RWPE2 (cell line): ENCODE measurements at regions not wholly inside any gene's neighbourhood (a gene's known extent, or its start where the extent isn't known, plus 50 kb on each side); places are given as distances from the start of the nearest gene placed in this dataset.
A peak's percentile ranks its signal among the peaks of the same experiment; 100 is the strongest.

Experiments used
- ATAC-seq: fragments of 200-7000 bp; cut with Tn5 transposase; 3 replicates; pipeline ENCODE4 v1.9.1; 2021; ENCODE audit warnings: low read depth
- DNase-seq: peaks from one replicate; pipeline ENCODE4 v3.0.0-alpha.2; 2020; ENCODE audit warnings: low spot score
- H3K27ac ChIP-seq: fragments of 450-650 bp; 2 replicates; pipeline ENCODE4 v1.5.1; 2017; ENCODE audit warnings: mild to moderate bottlenecking; ENCODE audit not compliant: poor library complexity, severe bottlenecking
- H3K27me3 ChIP-seq: fragments of 250-450 bp; sonication (Bioruptor Pico); 2 replicates; pipeline ENCODE4 v1.5.1; 2021; ENCODE audit warnings: mild to moderate bottlenecking, moderate library complexity; ENCODE audit not compliant: insufficient read depth, poor library complexity, severe bottlenecking
- H3K36me3 ChIP-seq: fragments of 250-450 bp; sonication (Bioruptor Pico); 2 replicates; pipeline ENCODE4 v1.5.1; 2020; ENCODE audit warnings: low read depth, mild to moderate bottlenecking, moderate library complexity
- H3K4me1 ChIP-seq: fragments of 250-450 bp; sonication (Bioruptor Pico); 2 replicates; pipeline ENCODE4 v1.5.1; 2021; ENCODE audit warnings: mild to moderate bottlenecking, moderate library complexity; ENCODE audit not compliant: insufficient read depth, poor library complexity, severe bottlenecking
- H3K4me3 ChIP-seq: fragments of 250-450 bp; sonication (Bioruptor Pico); 2 replicates; pipeline ENCODE4 v1.5.1; 2021; ENCODE audit warnings: mild to moderate bottlenecking, moderate library complexity; ENCODE audit not compliant: severe bottlenecking
- H3K9me3 ChIP-seq: fragments of 250-450 bp; sonication (Bioruptor Pico); 2 replicates; pipeline ENCODE4 v1.5.1; 2021; ENCODE audit warnings: mild to moderate bottlenecking, moderate library complexity; ENCODE audit not compliant: severe bottlenecking
- TF ChIP-seq, protein P1 (sequence below): fragments of 450-650 bp; IDR thresholded peaks from one replicate; pipeline ENCODE4 v1.5.1; 2017; ENCODE audit warnings: mild to moderate bottlenecking, moderate library complexity; ENCODE audit not compliant: poor library complexity, severe bottlenecking

DNA sequence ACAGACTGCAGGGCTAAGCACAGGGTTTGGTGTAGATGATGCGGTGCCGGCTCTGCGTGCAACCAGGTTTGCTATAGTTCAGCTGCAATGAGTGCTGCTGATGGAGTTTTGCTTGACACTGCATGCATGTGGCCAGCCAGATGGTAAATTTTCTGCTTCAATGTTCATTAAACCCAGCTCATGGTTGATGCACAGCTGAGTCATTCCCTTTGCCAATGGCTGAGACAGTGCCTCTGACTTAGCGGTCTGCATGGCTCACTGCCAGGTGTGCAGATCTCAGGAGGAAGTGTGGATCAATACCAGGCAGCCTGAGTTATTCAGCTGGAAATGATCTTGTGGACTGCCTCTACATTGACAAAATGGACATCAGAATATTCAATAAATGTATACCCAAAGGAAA is 172.7 kb upstream of the ZP4 start:
- no peaks in the 10 kb centered on the region for H3K27me3 ChIP-seq
- peak; percentile 86 for DNase-seq
- H3K27ac ChIP-seq = peak overlapping the region; percentile 83
- ATAC-seq = peak; percentile 89
- no peaks in the 10 kb centered on the region for H3K36me3 ChIP-seq
- H3K4me1 ChIP-seq = peaks cover 27% of the 10 kb centered on the region
- TF ChIP-seq, protein P1, sequence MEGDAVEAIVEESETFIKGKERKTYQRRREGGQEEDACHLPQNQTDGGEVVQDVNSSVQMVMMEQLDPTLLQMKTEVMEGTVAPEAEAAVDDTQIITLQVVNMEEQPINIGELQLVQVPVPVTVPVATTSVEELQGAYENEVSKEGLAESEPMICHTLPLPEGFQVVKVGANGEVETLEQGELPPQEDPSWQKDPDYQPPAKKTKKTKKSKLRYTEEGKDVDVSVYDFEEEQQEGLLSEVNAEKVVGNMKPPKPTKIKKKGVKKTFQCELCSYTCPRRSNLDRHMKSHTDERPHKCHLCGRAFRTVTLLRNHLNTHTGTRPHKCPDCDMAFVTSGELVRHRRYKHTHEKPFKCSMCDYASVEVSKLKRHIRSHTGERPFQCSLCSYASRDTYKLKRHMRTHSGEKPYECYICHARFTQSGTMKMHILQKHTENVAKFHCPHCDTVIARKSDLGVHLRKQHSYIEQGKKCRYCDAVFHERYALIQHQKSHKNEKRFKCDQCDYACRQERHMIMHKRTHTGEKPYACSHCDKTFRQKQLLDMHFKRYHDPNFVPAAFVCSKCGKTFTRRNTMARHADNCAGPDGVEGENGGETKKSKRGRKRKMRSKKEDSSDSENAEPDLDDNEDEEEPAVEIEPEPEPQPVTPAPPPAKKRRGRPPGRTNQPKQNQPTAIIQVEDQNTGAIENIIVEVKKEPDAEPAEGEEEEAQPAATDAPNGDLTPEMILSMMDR = no peak
- no peaks in the 10 kb centered on the region for H3K9me3 ChIP-seq
- no peak overlapping the region for H3K4me3 ChIP-seq

DNA sequence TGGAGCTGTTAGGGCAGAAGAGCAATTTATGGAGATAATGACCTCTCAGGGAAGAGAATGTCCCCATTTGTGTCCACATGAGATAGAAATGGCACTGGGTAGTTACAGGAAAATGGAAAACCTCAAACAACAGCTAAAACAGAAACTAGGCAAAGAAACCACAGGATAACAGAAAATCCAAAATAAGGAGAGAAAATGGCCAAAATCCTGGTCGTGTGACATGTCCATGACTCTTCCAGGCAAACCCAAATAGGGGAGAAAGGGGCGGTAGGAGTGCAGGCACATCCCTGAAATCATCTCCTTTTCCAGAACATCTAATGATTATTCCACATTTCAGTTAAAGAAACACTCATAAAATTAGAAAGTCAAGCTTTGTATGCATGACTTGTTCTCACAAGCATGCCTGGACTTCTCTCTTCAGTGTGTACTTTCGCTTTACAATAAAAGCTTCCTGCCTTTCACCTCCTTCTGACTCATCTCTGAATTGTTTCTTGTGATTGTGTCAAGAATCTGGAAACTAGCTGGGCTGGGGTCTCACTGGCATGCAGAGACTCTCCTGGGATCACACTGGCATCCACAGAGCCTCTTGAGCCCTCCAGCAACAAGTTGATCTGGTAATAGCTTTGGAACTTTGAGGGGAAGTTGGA is 171.4 kb upstream of the ZP4 start:
- H3K4me3 ChIP-seq = no peak overlapping the region
- no peak for DNase-seq
- TF ChIP-seq, protein P1 = no peak

DNA sequence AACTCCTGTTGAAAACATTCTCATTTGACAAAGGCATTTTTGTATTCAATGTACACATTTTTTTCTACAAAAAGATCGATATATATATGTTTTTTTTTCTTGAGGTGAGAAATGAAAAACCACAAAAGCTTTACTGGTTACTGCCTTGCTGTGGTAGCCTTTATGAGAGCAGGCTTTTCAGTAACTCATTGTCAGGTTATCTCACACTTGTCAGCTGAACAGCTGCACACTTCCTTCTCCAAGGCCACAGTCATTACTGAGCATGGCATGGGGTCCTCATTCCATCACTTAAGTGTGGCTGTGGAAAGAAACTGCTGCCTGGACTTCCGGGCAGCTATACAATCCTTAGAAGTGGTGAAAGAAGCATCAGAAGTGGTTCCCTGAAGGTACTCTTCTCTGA is 169.3 kb upstream of the ZP4 start:
- H3K4me1 ChIP-seq = peaks cover 27% of the 10 kb centered on the region
- H3K9me3 ChIP-seq = no peaks in the 10 kb centered on the region
- DNase-seq = no peak
- no peak overlapping the region for H3K4me3 ChIP-seq
- TF ChIP-seq, protein P1 = no peak
- no peak for ATAC-seq
- H3K27ac ChIP-seq = no peak overlapping the region
- H3K27me3 ChIP-seq = no peaks in the 10 kb centered on the region
- H3K36me3 ChIP-seq = no peaks in the 10 kb centered on the region

More for the DNA sequence above, 171.4 kb upstream of the ZP4 start:
- ATAC-seq = peak; percentile 80
- no peaks in the 10 kb centered on the region for H3K9me3 ChIP-seq
- peak overlapping the region; percentile 83 for H3K27ac ChIP-seq
- H3K36me3 ChIP-seq = no peaks in the 10 kb centered on the region
- peaks cover 27% of the 10 kb centered on the region for H3K4me1 ChIP-seq
- H3K27me3 ChIP-seq = no peaks in the 10 kb centered on the region

DNA sequence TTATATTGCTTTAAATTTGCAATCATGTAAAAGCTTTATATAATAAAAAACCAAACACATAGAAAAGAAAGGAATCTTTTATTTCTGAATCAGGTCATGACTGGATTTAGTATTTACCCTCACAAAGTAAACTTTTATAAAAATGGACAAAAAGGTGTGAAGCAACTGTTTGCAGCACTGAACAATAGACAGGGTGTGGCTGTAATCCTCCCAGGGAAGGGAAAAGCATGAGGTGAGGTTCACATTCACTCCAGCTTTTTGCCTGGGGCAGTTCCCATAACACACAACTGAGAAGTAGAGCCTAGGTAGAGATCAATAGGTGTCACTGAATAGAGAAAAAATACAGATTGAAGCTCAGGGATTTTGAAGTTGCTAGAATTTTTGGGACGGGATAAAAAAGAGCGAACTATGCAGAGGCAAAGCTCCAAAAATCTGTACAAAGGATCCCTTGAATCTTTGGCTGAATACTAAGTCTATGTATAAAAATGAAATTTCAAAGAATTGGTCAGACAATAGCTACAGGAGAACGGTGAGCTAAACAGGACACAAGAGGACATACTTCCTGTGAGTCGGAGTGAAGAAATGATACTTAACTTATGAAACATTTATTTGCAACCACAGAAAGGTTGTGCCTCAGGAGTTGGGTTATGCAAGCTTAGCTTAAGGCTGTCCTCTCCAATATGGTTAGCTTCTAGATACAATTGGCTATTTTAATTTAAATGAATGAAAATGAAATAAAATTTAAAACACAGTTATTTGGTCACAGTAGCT is 162.0 kb upstream of the ZP4 start:
- Histone ChIP-seq H3K9me3 (no peaks in the 10 kb centered on the region), H3K27ac (peak overlapping the region; percentile 23), H3K4me1 (peaks cover 19% of the 10 kb centered on the region), H3K4me3 (no peak overlapping the region), H3K27me3 (no peaks in the 10 kb centered on the region), H3K36me3 (no peaks in the 10 kb centered on the region)
- peak; percentile 85 for ATAC-seq
- no peak for DNase-seq
- TF ChIP-seq, protein P1 = no peak

DNA sequence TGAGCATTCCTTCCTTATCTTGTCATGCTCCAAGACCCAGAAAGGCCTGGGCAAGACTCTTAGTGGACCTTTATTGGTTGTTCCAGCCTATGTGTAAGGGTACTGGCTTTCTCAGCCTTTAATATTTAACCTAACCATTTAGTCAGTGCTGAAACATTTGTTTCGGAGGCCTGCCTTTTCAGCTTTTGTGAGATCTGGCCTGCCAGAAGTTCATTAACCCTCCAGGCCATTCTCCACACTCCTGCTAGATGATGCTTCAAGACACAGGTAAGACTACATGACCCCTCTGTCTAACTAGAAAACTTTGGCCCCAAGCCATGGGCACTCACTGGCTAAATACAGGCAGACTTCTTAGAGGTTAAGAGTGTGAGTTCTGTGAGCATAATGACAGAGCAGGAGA is 138.4 kb upstream of the ZP4 start:
- H3K4me3 ChIP-seq = no peak overlapping the region
- ATAC-seq = no peak

More for the DNA sequence above, 138.4 kb upstream of the ZP4 start:
- Histone ChIP-seq H3K9me3 (no peaks in the 10 kb centered on the region), H3K4me1 (no peaks in the 10 kb centered on the region), H3K36me3 (no peaks in the 10 kb centered on the region), H3K27me3 (no peaks in the 10 kb centered on the region), H3K27ac (no peak overlapping the region)
- TF ChIP-seq, protein P1 = no peak
- no peak for DNase-seq
